CD14-positive monocyte (primary cell): ENCODE measurements at regions not wholly inside any gene's neighbourhood (a gene's known extent, or its start where the extent isn't known, plus 50 kb on each side); places are given as distances from the start of the nearest gene placed in this dataset.

ENCODE experiments used
- DNase-seq, 3 donors: peaks; one replicate each; pipeline ENCODE4 v3.0.0-alpha.2; 2011 to 2022
- H2AFZ ChIP-seq: 2 replicates; pipeline ENCODE4 v1.6.0; 2012; ENCODE audit warnings: mild to moderate bottlenecking, low read depth, low read length, inconsistent platforms; ENCODE audit not compliant: insufficient read depth, poor library complexity, severe bottlenecking
- H3K27ac ChIP-seq, 2 donors: 1 replicate in 1 of 2; 2 replicates in 1 of 2; pipeline ENCODE4 v1.5.1; 2012 to 2013; ENCODE audit warnings: low read length in 2 of 2, control low read depth in 1 of 2, inconsistent platforms in 1 of 2, low read depth in 1 of 2, mild to moderate bottlenecking in 1 of 2
- H3K27me3 ChIP-seq, 2 donors: one replicate each; pipeline versions ENCODE4 v1.6.0 to v1.6.1; 2011 to 2013; ENCODE audit warnings: low read length in 2 of 2; ENCODE audit not compliant: control insufficient read depth in 2 of 2, insufficient read depth in 2 of 2
- H3K36me3 ChIP-seq, 2 donors: replicated peaks in 1 of 2; 1 replicate in 1 of 2; 2 replicates in 1 of 2; pipeline versions ENCODE4 v1.5.1 to v1.6.1; 2012 to 2013; ENCODE audit warnings: low read length in 2 of 2, control low read depth in 1 of 2, inconsistent platforms in 1 of 2, mild to moderate bottlenecking in 1 of 2; ENCODE audit not compliant: insufficient read depth in 2 of 2, control insufficient read depth in 1 of 2
- H3K4me1 ChIP-seq, 2 donors: 1 replicate in 1 of 2; 2 replicates in 1 of 2; pipeline versions ENCODE4 v1.5.1 to v1.6.1; 2012 to 2013; ENCODE audit warnings: low read length in 2 of 2, control low read depth in 1 of 2, inconsistent platforms in 1 of 2, mild to moderate bottlenecking in 1 of 2, moderate library complexity in 1 of 2; ENCODE audit not compliant: insufficient read depth in 2 of 2, control insufficient read depth in 1 of 2
- H3K4me2 ChIP-seq: replicated peaks from 2 replicates; pipeline ENCODE3; 2012; ENCODE audit warnings: low read length, moderate library complexity, mild to moderate bottlenecking; ENCODE audit not compliant: poor library complexity, severe bottlenecking; ENCODE audit errors: extremely low read depth
- H3K4me3 ChIP-seq, 3 experiments: fragments of 200-600 bp in 1 of 3; sonication (generic) in 1 of 3; replicated peaks in 1 of 3; 1 replicate in 2 of 3; 2 replicates in 1 of 3; pipeline ENCODE4 v1.5.1; 2011 to 2013; ENCODE audit warnings: low read length in 3 of 3, mild to moderate bottlenecking in 3 of 3, control low read depth in 2 of 3, low read depth in 2 of 3, inconsistent platforms in 1 of 3, moderate library complexity in 1 of 3
- H3K79me2 ChIP-seq: 2 replicates; pipeline ENCODE4 v1.6.0; 2012; ENCODE audit warnings: mild to moderate bottlenecking, control low read depth, inconsistent platforms, low read length, moderate library complexity; ENCODE audit not compliant: insufficient read depth
- H3K9ac ChIP-seq: 2 replicates; pipeline ENCODE4 v1.6.0; 2017; ENCODE audit warnings: low read length, mild to moderate bottlenecking; ENCODE audit not compliant: insufficient read depth, poor library complexity, severe bottlenecking
- H3K9me3 ChIP-seq, 2 donors: replicated peaks in 1 of 2; 1 replicate in 1 of 2; 2 replicates in 1 of 2; pipeline versions ENCODE4 v1.5.1 to v1.6.1; 2012 to 2013; ENCODE audit warnings: low read length in 2 of 2, control low read depth in 1 of 2; ENCODE audit not compliant: control insufficient read depth in 1 of 2, insufficient read depth in 1 of 2
- H4K20me1 ChIP-seq: 2 replicates; pipeline ENCODE4 v1.6.0; 2012; ENCODE audit warnings: mild to moderate bottlenecking, low read length, control low read depth, moderate library complexity; ENCODE audit not compliant: insufficient read depth
- H3K27ac Mint-ChIP-seq, 7 donors: one replicate each; pipeline ENCODE4 v1.8.0; 2020; ENCODE audit warnings: mild to moderate bottlenecking in 7 of 7, mixed read lengths in 7 of 7, moderate library complexity in 6 of 7, inconsistent platforms in 2 of 7
- H3K27me3 Mint-ChIP-seq, 3 donors: one replicate each; pipeline ENCODE4 v1.8.0; 2021 to 2022; ENCODE audit warnings: low read depth in 3 of 3, mild to moderate bottlenecking in 3 of 3, mixed read lengths in 3 of 3, moderate library complexity in 3 of 3, inconsistent platforms in 1 of 3
- H3K36me3 Mint-ChIP-seq, 2 donors: one replicate each; pipeline ENCODE4 v1.8.0; 2020; ENCODE audit warnings: mixed read lengths in 2 of 2, inconsistent platforms in 1 of 2, mild to moderate bottlenecking in 1 of 2
- H3K4me1 Mint-ChIP-seq: one replicate; pipeline ENCODE4 v1.8.0; 2020; ENCODE audit warnings: mild to moderate bottlenecking, mixed read lengths
- H3K4me3 Mint-ChIP-seq, 2 donors: one replicate each; pipeline ENCODE4 v1.8.0; 2020; ENCODE audit warnings: mild to moderate bottlenecking in 2 of 2, mixed read lengths in 2 of 2, moderate library complexity in 1 of 2
- H3K9me3 Mint-ChIP-seq, 7 donors: one replicate each; pipeline ENCODE4 v1.8.0; 2020 to 2022; ENCODE audit warnings: mixed read lengths in 7 of 7, mild to moderate bottlenecking in 6 of 7, moderate library complexity in 6 of 7, inconsistent platforms in 2 of 7
- WGBS: methylation state at CpG from one replicate; pipeline ENCODE4 v1.1.5; 2013; ENCODE audit warnings: missing lambda C conversion rate; ENCODE audit not compliant: insufficient coverage; 5-methylcytosine and 5-hydroxymethylcytosine counted together
- intact Hi-C, 2 donors: fragments of 100-400 bp; cut with micrococcal nuclease; formaldehyde crosslinking; loops; one replicate each; pipeline versions ENCODE4 v1.15.0 to v1.15.1; 2023
- TF ChIP-seq, protein P1 (sequence below): fragments of 200-600 bp; IDR thresholded peaks from one replicate; pipeline ENCODE4 v1.8.0; 2022; ENCODE audit warnings: antibody characterized with exemption, mild to moderate bottlenecking

DNA sequence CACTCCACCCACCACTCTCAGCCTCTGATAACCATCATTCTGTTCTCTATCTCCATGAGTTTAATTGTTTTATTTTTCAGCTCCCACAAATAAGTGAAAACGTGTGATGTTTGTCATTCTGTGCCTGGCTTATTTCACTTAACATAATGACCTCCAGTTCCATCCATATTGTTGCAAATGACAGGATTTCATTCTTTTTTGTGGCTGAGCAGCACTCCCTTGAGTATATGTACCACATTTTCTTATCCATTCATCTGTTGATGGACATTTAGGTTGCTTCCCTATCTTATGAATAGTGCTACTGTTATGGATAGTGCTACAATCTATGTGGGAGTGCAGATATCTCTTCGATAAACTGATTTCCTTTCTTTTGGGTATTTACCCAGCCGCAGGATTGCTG is 103.3 kb upstream of the PDE7B start:
- WGBS: 83% methylated on average over 1 of the region's 3 CpGs
- intact Hi-C loops: no loop called here
- Histone ChIP-seq H3K9me3 (no peaks in the 10 kb centered on the region), H3K9ac (no peak overlapping the region), H4K20me1 (no peaks in the 10 kb centered on the region), H3K27me3 (no peaks in the 10 kb centered on the region), H3K4me3 (no peak overlapping the region), H3K4me2 (no peak overlapping the region), H3K4me1 (no peaks in the 10 kb centered on the region), H2AFZ (no peak overlapping the region), H3K27ac (no peak overlapping the region), H3K79me2 (no peaks in the 10 kb centered on the region), H3K36me3 (no peaks in the 10 kb centered on the region)
- Mint-ChIP-seq H3K4me1 (no peaks in the 10 kb centered on the region), H3K4me3 (no peak overlapping the region), H3K27ac (no peak overlapping the region), H3K27me3 (peaks cover 0 to 2% (median 0%) of the 10 kb centered on the region in 3 donors), H3K36me3 (no peaks in the 10 kb centered on the region), H3K9me3 (peaks cover 0 to 8% (median 0%) of the 10 kb centered on the region in 7 donors)
- no peak for DNase-seq
- TF ChIP-seq, protein P1, sequence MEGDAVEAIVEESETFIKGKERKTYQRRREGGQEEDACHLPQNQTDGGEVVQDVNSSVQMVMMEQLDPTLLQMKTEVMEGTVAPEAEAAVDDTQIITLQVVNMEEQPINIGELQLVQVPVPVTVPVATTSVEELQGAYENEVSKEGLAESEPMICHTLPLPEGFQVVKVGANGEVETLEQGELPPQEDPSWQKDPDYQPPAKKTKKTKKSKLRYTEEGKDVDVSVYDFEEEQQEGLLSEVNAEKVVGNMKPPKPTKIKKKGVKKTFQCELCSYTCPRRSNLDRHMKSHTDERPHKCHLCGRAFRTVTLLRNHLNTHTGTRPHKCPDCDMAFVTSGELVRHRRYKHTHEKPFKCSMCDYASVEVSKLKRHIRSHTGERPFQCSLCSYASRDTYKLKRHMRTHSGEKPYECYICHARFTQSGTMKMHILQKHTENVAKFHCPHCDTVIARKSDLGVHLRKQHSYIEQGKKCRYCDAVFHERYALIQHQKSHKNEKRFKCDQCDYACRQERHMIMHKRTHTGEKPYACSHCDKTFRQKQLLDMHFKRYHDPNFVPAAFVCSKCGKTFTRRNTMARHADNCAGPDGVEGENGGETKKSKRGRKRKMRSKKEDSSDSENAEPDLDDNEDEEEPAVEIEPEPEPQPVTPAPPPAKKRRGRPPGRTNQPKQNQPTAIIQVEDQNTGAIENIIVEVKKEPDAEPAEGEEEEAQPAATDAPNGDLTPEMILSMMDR: no peak

DNA sequence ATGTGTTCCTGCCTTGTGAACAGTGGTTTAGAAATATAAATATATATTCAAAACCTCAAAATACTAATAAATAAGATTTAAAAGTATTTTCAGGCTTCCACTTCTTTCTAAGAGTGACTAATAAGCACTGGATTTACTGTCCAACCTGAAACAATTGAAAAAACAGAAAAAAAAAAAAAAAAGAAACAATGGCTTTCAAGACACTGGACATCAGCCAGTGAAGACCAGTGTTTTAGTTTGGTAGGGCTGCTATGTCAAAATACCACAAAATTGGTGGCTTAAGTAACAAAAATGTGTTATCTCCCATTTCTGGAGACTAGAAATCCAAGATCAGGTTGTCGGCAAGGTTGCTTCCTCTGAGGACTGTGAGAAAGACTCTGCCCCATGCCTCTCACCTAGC is 101.4 kb upstream of the PDE7B start:
- H3K27ac Mint-ChIP-seq: no peak overlapping the region
- TF ChIP-seq, protein P1: no peak
- intact Hi-C loops: no loop called here
- 83% methylated on average over 1 of the region's 1 CpG for WGBS
- Histone ChIP-seq H4K20me1 (no peaks in the 10 kb centered on the region), H3K9ac (no peak overlapping the region), H3K27me3 (no peaks in the 10 kb centered on the region), H3K9me3 (no peaks in the 10 kb centered on the region), H3K27ac (no peak overlapping the region), H3K79me2 (no peaks in the 10 kb centered on the region), H3K4me1 (no peaks in the 10 kb centered on the region), H3K4me2 (no peak overlapping the region), H3K36me3 (no peaks in the 10 kb centered on the region), H2AFZ (no peak overlapping the region), H3K4me3 (no peak overlapping the region)
- H3K9me3 Mint-ChIP-seq: peaks cover 0 to 8% (median 0%) of the 10 kb centered on the region in 7 donors
- H3K4me1 Mint-ChIP-seq: no peaks in the 10 kb centered on the region
- peaks cover 0 to 2% (median 0%) of the 10 kb centered on the region in 3 donors for H3K27me3 Mint-ChIP-seq
- DNase-seq: no peak
- H3K4me3 Mint-ChIP-seq: no peak overlapping the region
- no peaks in the 10 kb centered on the region for H3K36me3 Mint-ChIP-seq
